SK-N-SH treated with all-trans-retinoic acid at 6 μM for 48 hours (cell line): ENCODE measurements at regions not wholly inside any gene's neighbourhood (a gene's known extent, or its start where the extent isn't known, plus 50 kb on each side); places are given as distances from the start of the nearest gene placed in this dataset.

Experiments used
- ATAC-seq: fragments of 200-7000 bp; cut with Tn5 transposase; 3 replicates; pipeline ENCODE4 v1.9.1; 2020; ENCODE audit warnings: mild to moderate bottlenecking, moderate library complexity
- ARNTL ChIP-seq: fragments of 450-650 bp; formaldehyde crosslinking; IDR thresholded peaks from 2 replicates; pipeline ENCODE4 v1.5.0; 2020; ENCODE audit warnings: low read depth, mild to moderate bottlenecking, moderate library complexity, borderline replicate concordance
- BACH2 ChIP-seq: fragments of 250-450 bp; sonication (Bioruptor Pico); IDR thresholded peaks from 2 replicates; pipeline ENCODE4 v1.9.0; 2021; ENCODE audit warnings: mild to moderate bottlenecking, borderline replicate concordance
- CSDC2 ChIP-seq: fragments of 250-450 bp; sonication (Bioruptor Pico); IDR thresholded peaks from 2 replicates; pipeline ENCODE4 v1.5.0; 2020; ENCODE audit warnings: mild to moderate bottlenecking, moderate library complexity
- ESRRG ChIP-seq: fragments of 250-450 bp; sonication (Bioruptor Pico); IDR thresholded peaks from 2 replicates; pipeline ENCODE4 v1.6.1; 2021; ENCODE audit warnings: mild to moderate bottlenecking
- GLIS3 ChIP-seq: fragments of 250-450 bp; sonication (Bioruptor Pico); IDR thresholded peaks from 2 replicates; pipeline ENCODE4 v1.5.0; 2020; ENCODE audit warnings: mild to moderate bottlenecking, moderate library complexity
- ISL1 ChIP-seq: fragments of 250-450 bp; sonication (Bioruptor Pico); IDR thresholded peaks from 2 replicates; pipeline ENCODE4 v2.1.2; 2022; ENCODE audit warnings: mild to moderate bottlenecking, moderate library complexity
- OSR1 ChIP-seq: fragments of 250-450 bp; sonication (Bioruptor Pico); IDR thresholded peaks from 2 replicates; pipeline ENCODE4 v1.8.0; 2022; ENCODE audit warnings: moderate library complexity, mild to moderate bottlenecking, inconsistent platforms
- PPARA ChIP-seq: fragments of 250-450 bp; sonication (Bioruptor Pico); IDR thresholded peaks from 2 replicates; pipeline ENCODE4 v1.5.0; 2020; ENCODE audit warnings: mild to moderate bottlenecking, borderline replicate concordance
- RARB ChIP-seq: fragments of 250-450 bp; sonication (Bioruptor Pico); IDR thresholded peaks from 2 replicates; pipeline ENCODE4 v1.8.0; 2021; ENCODE audit warnings: mild to moderate bottlenecking, moderate library complexity
- SNAI2 ChIP-seq: fragments of 250-450 bp; sonication (Bioruptor Pico); IDR thresholded peaks from 2 replicates; pipeline ENCODE4 v1.5.0; 2020; ENCODE audit warnings: mild to moderate bottlenecking, moderate library complexity
- TCF4 ChIP-seq: fragments of 250-450 bp; sonication (Bioruptor Pico); IDR thresholded peaks from 2 replicates; pipeline ENCODE4 v1.8.0; 2021; ENCODE audit warnings: mild to moderate bottlenecking, moderate library complexity, borderline replicate concordance
- TOX ChIP-seq: fragments of 250-450 bp; sonication (Bioruptor Pico); IDR thresholded peaks from 2 replicates; pipeline ENCODE4 v1.8.0; 2021; ENCODE audit warnings: mild to moderate bottlenecking, moderate library complexity, borderline replicate concordance
- ZC3H10 ChIP-seq: fragments of 250-450 bp; sonication (Bioruptor Pico); IDR thresholded peaks from 2 replicates; pipeline ENCODE4 v1.5.1; 2021; ENCODE audit warnings: mild to moderate bottlenecking, moderate library complexity
- ZFP3 ChIP-seq: fragments of 250-450 bp; sonication (Bioruptor Pico); IDR thresholded peaks from 2 replicates; pipeline ENCODE4 v1.5.0; 2020; ENCODE audit warnings: mild to moderate bottlenecking, moderate library complexity
- ZFP30 ChIP-seq: fragments of 450-650 bp; formaldehyde crosslinking; IDR thresholded peaks from 2 replicates; pipeline ENCODE4 v1.5.0; 2022; ENCODE audit warnings: mild to moderate bottlenecking, moderate library complexity
- ZNF565 ChIP-seq: fragments of 450-650 bp; formaldehyde crosslinking; conservative IDR thresholded peaks from 2 replicates; pipeline ENCODE4 v1.5.0; 2020; ENCODE audit warnings: low read depth, mild to moderate bottlenecking, moderate library complexity
- ZNF70 ChIP-seq: fragments of 450-650 bp; formaldehyde crosslinking; IDR thresholded peaks from 2 replicates; pipeline ENCODE4 v1.5.0; 2020; ENCODE audit warnings: mild to moderate bottlenecking, moderate library complexity
- ZNF8 ChIP-seq: fragments of 450-650 bp; formaldehyde crosslinking; IDR thresholded peaks from 2 replicates; pipeline ENCODE4 v1.5.0; 2020; ENCODE audit warnings: mild to moderate bottlenecking, moderate library complexity
- TF ChIP-seq, protein P1 (sequence below): fragments of 250-450 bp; sonication (Bioruptor Pico); IDR thresholded peaks from 2 replicates; pipeline ENCODE4 v1.8.0; 2020; ENCODE audit warnings: mild to moderate bottlenecking, moderate library complexity, borderline replicate concordance
- TF ChIP-seq, protein P2 (sequence below): fragments of 250-450 bp; sonication (Bioruptor Pico); IDR thresholded peaks from 2 replicates; pipeline ENCODE4 v1.8.0; 2021; ENCODE audit warnings: low read depth, mild to moderate bottlenecking, moderate library complexity, borderline replicate concordance
- TF ChIP-seq, protein P3 (sequence below): fragments of 250-450 bp; sonication (Bioruptor Pico); IDR thresholded peaks from 2 replicates; pipeline ENCODE4 v1.5.1; 2020; ENCODE audit warnings: low read depth, mild to moderate bottlenecking, moderate library complexity
- TF ChIP-seq, protein P4 (sequence below): fragments of 250-450 bp; sonication (Bioruptor Pico); IDR thresholded peaks from 2 replicates; pipeline ENCODE4 v1.5.0; 2020; ENCODE audit warnings: mild to moderate bottlenecking, moderate library complexity
- TF ChIP-seq, protein P5 (sequence below): fragments of 250-450 bp; sonication (Bioruptor Pico); IDR thresholded peaks from 2 replicates; pipeline ENCODE4 v1.5.1; 2021; ENCODE audit warnings: mild to moderate bottlenecking, moderate library complexity

DNA sequence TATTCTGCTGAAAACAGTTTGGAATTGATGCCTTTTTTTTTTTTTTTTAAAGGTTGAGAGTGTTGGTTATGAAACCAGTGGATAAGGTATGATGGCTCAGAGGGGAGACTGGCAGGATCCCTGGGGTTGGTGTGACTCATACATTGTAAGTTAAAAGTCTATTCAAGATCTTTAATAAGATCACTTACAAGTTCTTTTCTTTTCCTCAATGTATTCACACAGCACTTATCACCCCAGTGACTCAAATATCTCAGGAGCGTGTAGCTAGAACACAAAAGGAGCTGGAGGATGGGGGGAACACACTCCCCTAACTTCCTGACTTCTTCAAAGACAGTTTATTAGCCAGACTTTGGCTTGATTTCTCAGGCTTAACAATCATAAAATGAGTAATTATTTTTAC is 285.3 kb downstream of the SV2B start:
- no peak for TF ChIP-seq ISL1 (CRISPR knock-in tag)
- no peak for TF ChIP-seq ZNF565 (CRISPR knock-in tag)
- TF ChIP-seq ZNF8 (CRISPR knock-in tag) = no peak
- TF ChIP-seq, protein P1, sequence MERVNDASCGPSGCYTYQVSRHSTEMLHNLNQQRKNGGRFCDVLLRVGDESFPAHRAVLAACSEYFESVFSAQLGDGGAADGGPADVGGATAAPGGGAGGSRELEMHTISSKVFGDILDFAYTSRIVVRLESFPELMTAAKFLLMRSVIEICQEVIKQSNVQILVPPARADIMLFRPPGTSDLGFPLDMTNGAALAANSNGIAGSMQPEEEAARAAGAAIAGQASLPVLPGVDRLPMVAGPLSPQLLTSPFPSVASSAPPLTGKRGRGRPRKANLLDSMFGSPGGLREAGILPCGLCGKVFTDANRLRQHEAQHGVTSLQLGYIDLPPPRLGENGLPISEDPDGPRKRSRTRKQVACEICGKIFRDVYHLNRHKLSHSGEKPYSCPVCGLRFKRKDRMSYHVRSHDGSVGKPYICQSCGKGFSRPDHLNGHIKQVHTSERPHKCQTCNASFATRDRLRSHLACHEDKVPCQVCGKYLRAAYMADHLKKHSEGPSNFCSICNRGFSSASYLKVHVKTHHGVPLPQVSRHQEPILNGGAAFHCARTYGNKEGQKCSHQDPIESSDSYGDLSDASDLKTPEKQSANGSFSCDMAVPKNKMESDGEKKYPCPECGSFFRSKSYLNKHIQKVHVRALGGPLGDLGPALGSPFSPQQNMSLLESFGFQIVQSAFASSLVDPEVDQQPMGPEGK (CRISPR knock-in tag) = no peak
- TF ChIP-seq OSR1 (CRISPR knock-in tag) = no peak
- ATAC-seq = no peak

DNA sequence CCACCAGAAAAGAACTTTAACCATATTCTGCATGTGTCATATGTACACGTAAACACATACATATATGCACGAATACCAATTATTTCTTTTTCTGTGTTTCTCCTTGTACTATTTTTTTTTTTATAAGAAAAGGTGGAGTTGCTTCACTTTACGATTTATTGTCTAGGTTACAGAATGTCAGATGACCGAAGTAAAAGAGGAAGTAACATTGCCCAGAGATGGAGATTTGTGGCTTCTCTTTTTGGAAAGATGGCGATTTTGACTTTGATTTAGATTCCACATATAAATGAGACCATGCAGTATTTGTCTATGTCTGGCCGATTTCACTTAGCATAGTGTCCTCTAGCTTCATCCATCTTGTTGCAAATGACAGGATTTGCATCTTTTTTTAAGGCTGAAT is 293.1 kb downstream of the SV2B start:
- TF ChIP-seq ZFP30 (no peak), ZC3H10 (no peak), ZNF8 (CRISPR knock-in tag) (no peak), ESRRG (CRISPR knock-in tag) (no peak), ZNF70 (CRISPR knock-in tag) (no peak), ZFP3 (CRISPR knock-in tag) (no peak), CSDC2 (CRISPR knock-in tag) (no peak), ARNTL (CRISPR knock-in tag) (no peak), ZNF565 (CRISPR knock-in tag) (no peak), TCF4 (no peak), TOX (CRISPR knock-in tag) (no peak), BACH2 (no peak), GLIS3 (no peak), SNAI2 (CRISPR knock-in tag) (no peak)
- TF ChIP-seq, protein P2, sequence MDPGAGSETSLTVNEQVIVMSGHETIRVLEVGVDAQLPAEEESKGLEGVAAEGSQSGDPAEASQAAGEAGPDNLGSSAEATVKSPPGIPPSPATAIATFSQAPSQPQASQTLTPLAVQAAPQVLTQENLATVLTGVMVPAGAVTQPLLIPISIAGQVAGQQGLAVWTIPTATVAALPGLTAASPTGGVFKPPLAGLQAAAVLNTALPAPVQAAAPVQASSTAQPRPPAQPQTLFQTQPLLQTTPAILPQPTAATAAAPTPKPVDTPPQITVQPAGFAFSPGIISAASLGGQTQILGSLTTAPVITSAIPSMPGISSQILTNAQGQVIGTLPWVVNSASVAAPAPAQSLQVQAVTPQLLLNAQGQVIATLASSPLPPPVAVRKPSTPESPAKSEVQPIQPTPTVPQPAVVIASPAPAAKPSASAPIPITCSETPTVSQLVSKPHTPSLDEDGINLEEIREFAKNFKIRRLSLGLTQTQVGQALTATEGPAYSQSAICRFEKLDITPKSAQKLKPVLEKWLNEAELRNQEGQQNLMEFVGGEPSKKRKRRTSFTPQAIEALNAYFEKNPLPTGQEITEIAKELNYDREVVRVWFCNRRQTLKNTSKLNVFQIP = no peak
- TF ChIP-seq, protein P3, sequence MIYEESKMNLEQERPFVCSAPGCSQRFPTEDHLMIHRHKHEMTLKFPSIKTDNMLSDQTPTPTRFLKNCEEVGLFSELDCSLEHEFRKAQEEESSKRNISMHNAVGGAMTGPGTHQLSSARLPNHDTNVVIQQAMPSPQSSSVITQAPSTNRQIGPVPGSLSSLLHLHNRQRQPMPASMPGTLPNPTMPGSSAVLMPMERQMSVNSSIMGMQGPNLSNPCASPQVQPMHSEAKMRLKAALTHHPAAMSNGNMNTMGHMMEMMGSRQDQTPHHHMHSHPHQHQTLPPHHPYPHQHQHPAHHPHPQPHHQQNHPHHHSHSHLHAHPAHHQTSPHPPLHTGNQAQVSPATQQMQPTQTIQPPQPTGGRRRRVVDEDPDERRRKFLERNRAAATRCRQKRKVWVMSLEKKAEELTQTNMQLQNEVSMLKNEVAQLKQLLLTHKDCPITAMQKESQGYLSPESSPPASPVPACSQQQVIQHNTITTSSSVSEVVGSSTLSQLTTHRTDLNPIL (CRISPR knock-in tag) = no peak
- TF ChIP-seq, protein P4, sequence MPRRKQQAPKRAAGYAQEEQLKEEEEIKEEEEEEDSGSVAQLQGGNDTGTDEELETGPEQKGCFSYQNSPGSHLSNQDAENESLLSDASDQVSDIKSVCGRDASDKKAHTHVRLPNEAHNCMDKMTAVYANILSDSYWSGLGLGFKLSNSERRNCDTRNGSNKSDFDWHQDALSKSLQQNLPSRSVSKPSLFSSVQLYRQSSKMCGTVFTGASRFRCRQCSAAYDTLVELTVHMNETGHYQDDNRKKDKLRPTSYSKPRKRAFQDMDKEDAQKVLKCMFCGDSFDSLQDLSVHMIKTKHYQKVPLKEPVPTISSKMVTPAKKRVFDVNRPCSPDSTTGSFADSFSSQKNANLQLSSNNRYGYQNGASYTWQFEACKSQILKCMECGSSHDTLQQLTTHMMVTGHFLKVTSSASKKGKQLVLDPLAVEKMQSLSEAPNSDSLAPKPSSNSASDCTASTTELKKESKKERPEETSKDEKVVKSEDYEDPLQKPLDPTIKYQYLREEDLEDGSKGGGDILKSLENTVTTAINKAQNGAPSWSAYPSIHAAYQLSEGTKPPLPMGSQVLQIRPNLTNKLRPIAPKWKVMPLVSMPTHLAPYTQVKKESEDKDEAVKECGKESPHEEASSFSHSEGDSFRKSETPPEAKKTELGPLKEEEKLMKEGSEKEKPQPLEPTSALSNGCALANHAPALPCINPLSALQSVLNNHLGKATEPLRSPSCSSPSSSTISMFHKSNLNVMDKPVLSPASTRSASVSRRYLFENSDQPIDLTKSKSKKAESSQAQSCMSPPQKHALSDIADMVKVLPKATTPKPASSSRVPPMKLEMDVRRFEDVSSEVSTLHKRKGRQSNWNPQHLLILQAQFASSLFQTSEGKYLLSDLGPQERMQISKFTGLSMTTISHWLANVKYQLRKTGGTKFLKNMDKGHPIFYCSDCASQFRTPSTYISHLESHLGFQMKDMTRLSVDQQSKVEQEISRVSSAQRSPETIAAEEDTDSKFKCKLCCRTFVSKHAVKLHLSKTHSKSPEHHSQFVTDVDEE (CRISPR knock-in tag) = no peak
- TF ChIP-seq, protein P1 (CRISPR knock-in tag) = no peak
- TF ChIP-seq, protein P5, sequence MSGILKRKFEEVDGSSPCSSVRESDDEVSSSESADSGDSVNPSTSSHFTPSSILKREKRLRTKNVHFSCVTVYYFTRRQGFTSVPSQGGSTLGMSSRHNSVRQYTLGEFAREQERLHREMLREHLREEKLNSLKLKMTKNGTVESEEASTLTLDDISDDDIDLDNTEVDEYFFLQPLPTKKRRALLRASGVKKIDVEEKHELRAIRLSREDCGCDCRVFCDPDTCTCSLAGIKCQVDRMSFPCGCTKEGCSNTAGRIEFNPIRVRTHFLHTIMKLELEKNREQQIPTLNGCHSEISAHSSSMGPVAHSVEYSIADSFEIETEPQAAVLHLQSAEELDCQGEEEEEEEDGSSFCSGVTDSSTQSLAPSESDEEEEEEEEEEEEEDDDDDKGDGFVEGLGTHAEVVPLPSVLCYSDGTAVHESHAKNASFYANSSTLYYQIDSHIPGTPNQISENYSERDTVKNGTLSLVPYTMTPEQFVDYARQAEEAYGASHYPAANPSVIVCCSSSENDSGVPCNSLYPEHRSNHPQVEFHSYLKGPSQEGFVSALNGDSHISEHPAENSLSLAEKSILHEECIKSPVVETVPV (CRISPR knock-in tag) = no peak
- ATAC-seq = no peak

DNA sequence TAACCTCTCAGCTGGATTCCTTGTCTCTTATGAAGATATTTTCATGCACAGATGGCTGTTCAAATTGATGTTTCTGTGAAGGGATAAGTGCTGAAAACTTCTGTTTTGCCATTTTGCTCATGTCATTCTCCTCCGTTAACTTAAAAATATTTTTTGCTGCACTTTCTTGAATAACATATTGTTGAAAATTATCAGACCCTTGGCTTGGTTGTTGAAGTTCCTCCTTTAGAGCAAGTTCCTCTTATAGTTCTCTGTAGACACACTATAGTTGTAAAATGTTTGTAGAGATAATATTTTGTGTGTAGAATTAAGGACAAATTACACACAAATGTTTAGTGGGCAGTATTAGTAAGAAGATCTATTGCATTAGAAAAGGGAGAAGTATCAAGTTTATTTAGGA is 300.4 kb downstream of the SV2B start:
- TF ChIP-seq, protein P3 (CRISPR knock-in tag) = no peak
- TF ChIP-seq ARNTL (CRISPR knock-in tag) = no peak
- TF ChIP-seq PPARA (CRISPR knock-in tag) = no peak
- no peak for TF ChIP-seq RARB (CRISPR knock-in tag)
- TF ChIP-seq, protein P5 (CRISPR knock-in tag) = no peak
- TF ChIP-seq CSDC2 (CRISPR knock-in tag) = no peak
- no peak for TF ChIP-seq BACH2
- TF ChIP-seq ZFP3 (CRISPR knock-in tag) = no peak
- TF ChIP-seq GLIS3 = no peak
- no peak for TF ChIP-seq ZFP30
- TF ChIP-seq OSR1 (CRISPR knock-in tag) = no peak
- ATAC-seq = no peak
